Colonic mucosa (tissue), 4 donors: ENCODE measurements at regions not wholly inside any gene's neighbourhood (a gene's known extent, or its start where the extent isn't known, plus 50 kb on each side); places are given as distances from the start of the nearest gene placed in this dataset.

Experiments used
- DNase-seq: peaks from one replicate; pipeline ENCODE4 v3.0.0-alpha.2; 2020
- H3K27ac ChIP-seq: fragments of 200-600 bp; one replicate; pipeline ENCODE4 v1.8.0; 2021
- H3K27me3 ChIP-seq: fragments of 200-600 bp; one replicate; pipeline ENCODE4 v1.8.0; 2021
- H3K36me3 ChIP-seq: fragments of 200-600 bp; one replicate; pipeline ENCODE4 v1.8.0; 2021
- H3K4me1 ChIP-seq: fragments of 200-600 bp; one replicate; pipeline ENCODE4 v1.8.0; 2021; ENCODE audit warnings: mild to moderate bottlenecking
- H3K4me3 ChIP-seq: fragments of 200-600 bp; one replicate; pipeline ENCODE4 v1.8.0; 2021
- H3K9ac ChIP-seq, 2 donors: one replicate each; pipeline ENCODE4 v1.7.0; 2013; ENCODE audit warnings: control low read depth in 2 of 2, low read depth in 2 of 2, low read length in 2 of 2
- H3K9me3 ChIP-seq: fragments of 200-600 bp; one replicate; pipeline ENCODE4 v1.8.0; 2021
- CTCF ChIP-seq: fragments of 200-600 bp; IDR thresholded peaks from one replicate; pipeline ENCODE4 v1.8.0; 2022; ENCODE audit warnings: antibody characterized with exemption, mild to moderate bottlenecking
- intact Hi-C: fragments of 100-400 bp; cut with DNase I; formaldehyde crosslinking; loops from one replicate; pipeline ENCODE4 v1.14.1; 2022
- donor health status: healthy.
- donor health status: DM: no; HTN: no; CAD: no.
- donor health status: DM: no; HTN: no; CAD: no.

GRCh38 chr2:7309582-7309981, 392.4 kb downstream of the RNF144A start:
- DNase-seq = no peak
- no peak overlapping the region for H3K27ac ChIP-seq
- H3K4me3 ChIP-seq = no peak overlapping the region
- no peaks in the 10 kb centered on the region for H3K36me3 ChIP-seq
- no peaks in the 10 kb centered on the region for H3K9me3 ChIP-seq
- no peaks in the 10 kb centered on the region for H3K4me1 ChIP-seq
- no peaks in the 10 kb centered on the region for H3K27me3 ChIP-seq
- intact Hi-C loops = no loop called here
- H3K9ac ChIP-seq = no peak overlapping the region
- TF ChIP-seq CTCF = no peak

- no peaks in the 10 kb centered on the region for H3K36me3 ChIP-seq
- H3K9ac ChIP-seq = no peak overlapping the region
- intact Hi-C loops = no loop called here
- no peak overlapping the region for H3K27ac ChIP-seq
- no peaks in the 10 kb centered on the region for H3K27me3 ChIP-seq
- TF ChIP-seq CTCF = no peak
- H3K9me3 ChIP-seq = no peaks in the 10 kb centered on the region
- no peak overlapping the region for H3K4me3 ChIP-seq
- no peaks in the 10 kb centered on the region for H3K4me1 ChIP-seq
- DNase-seq = no peak
These were observed 407.5 kb downstream of the RNF144A start for GRCh38 chr2:7324706-7325105.

GRCh38 chr2:7325186-7325585, 408.0 kb downstream of the RNF144A start:
- TF ChIP-seq CTCF = no peak
- H3K27me3 ChIP-seq = no peaks in the 10 kb centered on the region
- no peaks in the 10 kb centered on the region for H3K36me3 ChIP-seq
- H3K4me1 ChIP-seq = no peaks in the 10 kb centered on the region
- no peak for DNase-seq
- H3K4me3 ChIP-seq = no peak overlapping the region
- no peaks in the 10 kb centered on the region for H3K9me3 ChIP-seq
- H3K27ac ChIP-seq = no peak overlapping the region
- no peak overlapping the region for H3K9ac ChIP-seq
- intact Hi-C loops = no loop called here

- H3K9me3 ChIP-seq = no peaks in the 10 kb centered on the region
- no peak overlapping the region for H3K4me3 ChIP-seq
- no peaks in the 10 kb centered on the region for H3K27me3 ChIP-seq
- TF ChIP-seq CTCF = no peak
- no peak overlapping the region for H3K9ac ChIP-seq
- intact Hi-C loops = no loop called here
- H3K27ac ChIP-seq = no peak overlapping the region
- H3K4me1 ChIP-seq = no peaks in the 10 kb centered on the region
- no peak for DNase-seq
- no peaks in the 10 kb centered on the region for H3K36me3 ChIP-seq
These were observed 412.3 kb downstream of the RNF144A start for GRCh38 chr2:7329465-7329864.

- Histone ChIP-seq H3K27me3 (no peaks in the 10 kb centered on the region), H3K27ac (no peak overlapping the region), H3K4me3 (no peak overlapping the region), H3K9me3 (no peaks in the 10 kb centered on the region), H3K9ac (no peak overlapping the region), H3K4me1 (no peaks in the 10 kb centered on the region), H3K36me3 (no peaks in the 10 kb centered on the region)
- intact Hi-C loops = no loop called here
- DNase-seq = no peak
- no peak for TF ChIP-seq CTCF
These were observed 416.1 kb downstream of the RNF144A start for GRCh38 chr2:7333189-7333765.
